ENCODE measurements at regions not wholly inside any gene's neighbourhood (a gene's known extent, or its start where the extent isn't known, plus 50 kb on each side); places are given as distances from the start of the nearest gene placed in this dataset.

GRCh38 chr15:69887553-69887952, 210.2 kb downstream of the TLE3 start:
- DNase-seq (ENCODE audit: extremely low spot score): no peak
- TF ChIP-seq TARDBP (IDR thresholded peaks at IDR 0.05): no peak
- no peak for TF ChIP-seq FOXK2 (IDR thresholded peaks at IDR 0.05)
- TF ChIP-seq HDGF (IDR thresholded peaks at IDR 0.05; ENCODE audit: borderline replicate concordance): no peak
- TF ChIP-seq L3MBTL2 (conservative IDR thresholded peaks at IDR 0.05): no peak
- no peak for TF ChIP-seq ZNF384 (IDR thresholded peaks at IDR 0.05)
- TF ChIP-seq SP1 (IDR thresholded peaks at IDR 0.05): no peak
- no peak for TF ChIP-seq FOXA1 (IDR thresholded peaks at IDR 0.05)
- no peak for TF ChIP-seq CTBP1 (IDR thresholded peaks at IDR 0.05; ENCODE audit: borderline replicate concordance)
- CTCF ChIA-PET: interaction anchor here (0.6 kb wide), 1 partner anchor 410 kb away, joined by 3 read pairs; no protein-coding TSS in a partner anchor
- POLR2A ChIA-PET: interaction anchor here (1.6 kb wide), 1 partner anchor 212 kb away, joined by 3 read pairs; no protein-coding TSS in a partner anchor

GRCh38 chr15:69888406-69888805, 209.3 kb downstream of the TLE3 start:
- TF ChIP-seq TARDBP (IDR thresholded peaks at IDR 0.05) (no peak), ZNF384 (IDR thresholded peaks at IDR 0.05) (no peak), HDGF (IDR thresholded peaks at IDR 0.05; ENCODE audit: borderline replicate concordance) (no peak), FOXM1 (IDR thresholded peaks at IDR 0.05; ENCODE audit: borderline replicate concordance) (no peak), SP1 (IDR thresholded peaks at IDR 0.05) (no peak), CTBP1 (IDR thresholded peaks at IDR 0.05; ENCODE audit: borderline replicate concordance) (no peak), NFRKB (IDR thresholded peaks at IDR 0.05) (no peak), ELF4 (IDR thresholded peaks at IDR 0.05) (no peak), SUZ12 (IDR thresholded peaks at IDR 0.05) (no peak), ARNT (IDR thresholded peaks at IDR 0.05) (no peak), LEF1 (IDR thresholded peaks at IDR 0.05; ENCODE audit: borderline replicate concordance) (no peak), PKNOX1 (IDR thresholded peaks at IDR 0.05) (no peak), FOXK2 (IDR thresholded peaks at IDR 0.05) (no peak), FOXA1 (IDR thresholded peaks at IDR 0.05) (no peak), L3MBTL2 (conservative IDR thresholded peaks at IDR 0.05) (no peak), BHLHE40 (IDR thresholded peaks at IDR 0.05; ENCODE audit: borderline replicate concordance) (no peak)
- CTCF ChIA-PET: interaction anchor here (1.1 kb wide), 1 partner anchor 409 kb away, joined by 3 read pairs; no protein-coding TSS in a partner anchor
- DNase-seq (ENCODE audit: extremely low spot score): no peak
- POLR2A ChIA-PET: no interaction called here

GRCh38 chr15:69891070-69891536, 206.6 kb downstream of the TLE3 start:
- ChIA-PET POLR2A (no interaction called here), CTCF (no interaction called here)
- TF ChIP-seq ARNT (IDR thresholded peaks at IDR 0.05) (no peak), BHLHE40 (IDR thresholded peaks at IDR 0.05; ENCODE audit: borderline replicate concordance) (no peak), HDGF (IDR thresholded peaks at IDR 0.05; ENCODE audit: borderline replicate concordance) (no peak), FOXK2 (IDR thresholded peaks at IDR 0.05) (no peak), PKNOX1 (IDR thresholded peaks at IDR 0.05) (no peak), CTBP1 (IDR thresholded peaks at IDR 0.05; ENCODE audit: borderline replicate concordance) (no peak), L3MBTL2 (conservative IDR thresholded peaks at IDR 0.05) (no peak), NFRKB (IDR thresholded peaks at IDR 0.05) (no peak), SP1 (IDR thresholded peaks at IDR 0.05) (no peak), SUZ12 (IDR thresholded peaks at IDR 0.05) (no peak), ELF4 (IDR thresholded peaks at IDR 0.05) (no peak), FOXA1 (IDR thresholded peaks at IDR 0.05) (no peak), LEF1 (IDR thresholded peaks at IDR 0.05; ENCODE audit: borderline replicate concordance) (no peak), ZNF384 (IDR thresholded peaks at IDR 0.05) (no peak), FOXM1 (IDR thresholded peaks at IDR 0.05; ENCODE audit: borderline replicate concordance) (no peak), TARDBP (IDR thresholded peaks at IDR 0.05) (no peak)
- DNase-seq (ENCODE audit: extremely low spot score): no peak

- TF ChIP-seq BHLHE40 (IDR thresholded peaks at IDR 0.05; ENCODE audit: borderline replicate concordance) (no peak), ELF4 (IDR thresholded peaks at IDR 0.05) (no peak), FOXK2 (IDR thresholded peaks at IDR 0.05) (no peak), NFRKB (IDR thresholded peaks at IDR 0.05) (no peak), PKNOX1 (IDR thresholded peaks at IDR 0.05) (no peak), FOXA1 (IDR thresholded peaks at IDR 0.05) (no peak), ZNF384 (IDR thresholded peaks at IDR 0.05) (no peak), FOXM1 (IDR thresholded peaks at IDR 0.05; ENCODE audit: borderline replicate concordance) (no peak), L3MBTL2 (conservative IDR thresholded peaks at IDR 0.05) (no peak), TARDBP (IDR thresholded peaks at IDR 0.05) (no peak), CTBP1 (IDR thresholded peaks at IDR 0.05; ENCODE audit: borderline replicate concordance) (no peak), HDGF (IDR thresholded peaks at IDR 0.05; ENCODE audit: borderline replicate concordance) (no peak), SUZ12 (IDR thresholded peaks at IDR 0.05) (no peak), LEF1 (IDR thresholded peaks at IDR 0.05; ENCODE audit: borderline replicate concordance) (no peak), SP1 (IDR thresholded peaks at IDR 0.05) (no peak), ARNT (IDR thresholded peaks at IDR 0.05) (no peak)
- CTCF ChIA-PET: no interaction called here
- POLR2A ChIA-PET: no interaction called here
- no peak for DNase-seq (ENCODE audit: extremely low spot score)
Observed at GRCh38 chr15:69891606-69892005, 206.1 kb downstream of the TLE3 start.

- TF ChIP-seq ELF4 (IDR thresholded peaks at IDR 0.05) (no peak), LEF1 (IDR thresholded peaks at IDR 0.05; ENCODE audit: borderline replicate concordance) (no peak), NFRKB (IDR thresholded peaks at IDR 0.05) (no peak), FOXK2 (IDR thresholded peaks at IDR 0.05) (no peak), CTBP1 (IDR thresholded peaks at IDR 0.05; ENCODE audit: borderline replicate concordance) (no peak), FOXM1 (IDR thresholded peaks at IDR 0.05; ENCODE audit: borderline replicate concordance) (no peak), FOXA1 (IDR thresholded peaks at IDR 0.05) (no peak), L3MBTL2 (conservative IDR thresholded peaks at IDR 0.05) (no peak), HDGF (IDR thresholded peaks at IDR 0.05; ENCODE audit: borderline replicate concordance) (no peak), SUZ12 (IDR thresholded peaks at IDR 0.05) (no peak), BHLHE40 (IDR thresholded peaks at IDR 0.05; ENCODE audit: borderline replicate concordance) (no peak), ARNT (IDR thresholded peaks at IDR 0.05) (no peak), TARDBP (IDR thresholded peaks at IDR 0.05) (no peak), ZNF384 (IDR thresholded peaks at IDR 0.05) (no peak), SP1 (IDR thresholded peaks at IDR 0.05) (no peak), PKNOX1 (IDR thresholded peaks at IDR 0.05) (no peak)
Observed at GRCh38 chr15:69892351-69892750, 205.4 kb downstream of the TLE3 start.

More at GRCh38 chr15:69892351-69892750, 205.4 kb downstream of the TLE3 start:
- CTCF ChIA-PET: no interaction called here
- no peak for DNase-seq (ENCODE audit: extremely low spot score)
- POLR2A ChIA-PET: no interaction called here

Data from HEK293T (cell line).